HG03571 (cell line): ENCODE measurements at regions not wholly inside any gene's neighbourhood (a gene's known extent, or its start where the extent isn't known, plus 50 kb on each side); places are given as distances from the start of the nearest gene placed in this dataset.

ENCODE experiments used
- ATAC-seq: cut with Tn5 transposase; IDR thresholded peaks from one replicate; pipeline ENCODE4 v1.9.1; 2021; ENCODE audit not compliant: unreplicated experiment

- no peak for ATAC-seq
These were observed 145.5 kb downstream of the ACKR3 start for GRCh38 chr2:236715077-236715476.

GRCh38 chr2:236715491-236715961, 145.9 kb downstream of the ACKR3 start:
- no peak for ATAC-seq

DNA sequence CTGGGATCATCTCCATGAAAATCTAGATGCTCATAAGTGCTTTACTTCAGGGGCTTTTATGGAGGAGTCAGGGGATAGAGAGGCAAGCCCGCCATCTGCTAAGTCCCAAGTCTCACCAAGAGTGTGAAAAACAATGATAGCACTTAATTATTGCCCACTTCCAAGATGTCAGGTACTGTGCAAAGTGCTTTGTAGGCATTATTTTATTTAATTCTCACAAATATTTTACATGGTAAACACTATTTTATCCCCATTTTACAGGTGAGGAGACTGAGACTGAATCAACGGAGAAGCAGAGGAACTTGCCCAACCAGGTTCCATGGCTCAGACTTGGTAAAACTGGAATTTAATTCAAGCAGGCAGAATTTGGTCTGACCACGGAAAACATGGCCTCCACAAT, 147.5 kb downstream of the ACKR3 start:
- no peak for ATAC-seq

- no peak for ATAC-seq
These were observed 148.1 kb downstream of the ACKR3 start for GRCh38 chr2:236717729-236718128.

GRCh38 chr2:236718207-236718992, 148.8 kb downstream of the ACKR3 start:
- ATAC-seq = no peak

DNA sequence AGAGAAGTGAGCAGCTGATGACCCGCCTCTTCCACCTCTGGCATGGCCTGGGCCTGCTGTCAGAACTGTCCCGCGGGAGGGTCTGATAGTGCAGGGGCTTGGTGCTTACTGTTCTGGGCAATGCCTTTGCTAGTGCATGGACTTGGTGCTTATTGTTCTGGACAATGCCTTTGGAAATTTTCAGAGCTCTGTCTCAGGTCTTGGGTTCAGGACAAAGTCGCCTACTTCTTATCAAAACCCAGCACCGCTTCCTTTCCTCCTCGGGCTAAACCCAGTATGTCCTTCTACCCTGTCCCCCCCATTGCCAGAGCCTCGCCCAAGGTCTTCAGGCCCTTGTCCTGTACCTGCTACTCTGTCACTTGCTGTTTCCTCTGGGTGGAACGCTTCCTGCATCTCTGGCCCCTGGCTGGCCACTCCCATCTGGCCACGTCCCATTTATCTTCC, 149.6 kb downstream of the ACKR3 start:
- no peak for ATAC-seq

GRCh38 chr2:236720974-236721540, 151.4 kb downstream of the ACKR3 start:
- ATAC-seq = no peak

DNA sequence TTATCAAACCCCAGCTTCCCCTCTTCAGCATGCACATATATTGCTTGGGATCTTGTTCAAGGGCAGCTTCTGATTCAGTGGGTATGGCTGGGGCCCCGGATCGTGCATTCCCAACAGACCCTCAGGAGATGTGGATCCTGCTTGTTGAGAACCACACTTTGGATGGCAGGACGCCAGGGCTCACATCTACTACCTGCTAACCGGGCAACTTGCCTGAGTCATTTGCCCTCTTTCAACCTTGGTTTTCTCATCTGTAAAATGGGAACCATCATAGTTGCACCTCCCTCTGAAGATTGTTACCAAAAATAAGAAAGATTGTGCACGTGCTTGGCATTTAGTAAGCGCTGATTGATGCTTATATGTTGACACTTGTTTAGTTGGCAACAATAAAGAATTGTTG, 154.6 kb downstream of the ACKR3 start:
- ATAC-seq = no peak

- no peak for ATAC-seq
These were observed 157.3 kb downstream of the ACKR3 start for GRCh38 chr2:236726701-236727450.

- ATAC-seq = no peak
These were observed 159.5 kb downstream of the ACKR3 start for GRCh38 chr2:236728916-236729670.

GRCh38 chr2:236730393-236730792, 160.8 kb downstream of the ACKR3 start:
- ATAC-seq = no peak

GRCh38 chr2:236731767-236732580, 162.3 kb downstream of the ACKR3 start:
- ATAC-seq = no peak

GRCh38 chr2:236733156-236733555, 163.5 kb downstream of the ACKR3 start:
- ATAC-seq = no peak

DNA sequence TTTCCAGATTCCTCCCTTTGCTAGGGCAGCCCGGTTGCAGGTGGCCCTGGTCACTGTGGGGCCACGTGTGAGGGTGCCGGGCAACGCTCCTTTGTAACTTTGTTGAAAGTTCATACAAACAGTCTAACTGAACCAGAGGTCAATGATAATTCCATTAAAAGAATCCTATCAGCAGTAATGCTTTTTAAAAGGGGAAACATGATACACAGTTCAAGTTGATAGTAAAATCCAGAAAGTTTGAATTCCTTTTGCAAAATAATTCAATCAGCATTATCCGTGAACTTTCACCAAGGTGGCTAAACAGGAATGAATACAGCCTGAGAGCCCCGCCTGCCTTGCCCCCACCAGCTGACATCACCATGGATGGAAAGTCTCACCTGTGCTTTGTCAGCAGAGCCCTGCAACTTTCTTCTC, 166.2 kb downstream of the ACKR3 start:
- no peak for ATAC-seq

GRCh38 chr2:236738030-236738429, 168.4 kb downstream of the ACKR3 start:
- no peak for ATAC-seq

GRCh38 chr2:236738896-236739295, 169.3 kb downstream of the ACKR3 start:
- ATAC-seq = no peak

GRCh38 chr2:236739663-236740062, 170.0 kb downstream of the ACKR3 start:
- ATAC-seq = no peak

GRCh38 chr2:236740506-236740905, 170.9 kb downstream of the ACKR3 start:
- ATAC-seq = no peak

DNA sequence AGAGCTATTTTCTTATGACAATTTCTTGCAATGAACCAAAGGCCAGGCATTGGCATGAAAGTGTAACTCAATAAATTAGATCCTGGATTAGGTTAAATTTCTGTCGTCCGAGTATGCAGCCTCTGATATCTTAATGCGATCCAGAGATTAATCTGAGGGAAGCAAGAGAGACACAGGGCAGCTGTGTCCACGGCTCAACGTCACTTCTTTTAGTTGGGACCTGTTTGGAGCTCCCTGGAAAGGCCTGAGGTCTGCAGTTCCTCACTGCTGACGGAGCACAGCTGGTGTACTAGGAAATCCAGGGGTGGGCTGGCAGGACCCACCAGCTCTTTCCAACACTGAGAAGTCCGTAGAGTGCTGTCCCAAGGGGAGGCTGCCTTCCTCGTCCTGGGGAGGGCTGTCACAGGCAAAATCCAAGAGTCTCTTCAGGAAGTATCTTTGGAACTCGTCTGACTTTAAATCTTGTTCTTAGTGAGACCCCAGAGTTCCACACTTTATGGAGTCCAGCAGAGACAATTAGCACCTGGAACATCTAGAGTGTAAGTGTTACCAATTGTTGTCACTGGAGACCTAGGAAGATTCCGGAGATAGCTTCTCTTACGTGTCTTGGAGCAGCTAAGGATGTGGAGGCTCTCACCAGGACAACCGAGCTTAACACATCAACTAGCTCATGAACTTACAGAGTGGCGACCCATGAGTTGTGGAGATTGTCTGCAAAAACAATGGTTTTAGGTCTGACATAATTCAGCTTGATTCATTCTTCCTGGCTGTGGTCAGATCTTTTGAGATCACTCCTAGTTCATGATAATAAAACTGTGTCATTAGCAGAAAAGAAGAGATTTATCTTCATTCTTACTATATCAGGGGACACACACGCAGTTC, 173.7 kb downstream of the ACKR3 start:
- no peak for ATAC-seq
